Heart right ventricle (tissue), 16 donors: ENCODE measurements at regions not wholly inside any gene's neighbourhood (a gene's known extent, or its start where the extent isn't known, plus 50 kb on each side); places are given as distances from the start of the nearest gene placed in this dataset.

Source experiments
- ATAC-seq, 8 donors: fragments of 200-7000 bp; cut with Tn5 transposase; one replicate each; pipeline ENCODE4 v1.9.1; 2020; ENCODE audit warnings: mild to moderate bottlenecking in 8 of 8, moderate library complexity in 8 of 8, moderate number of reproducible peaks in 1 of 8
- DNase-seq, 2 donors: peaks; one replicate each; pipeline ENCODE4 v3.0.0-alpha.2; 2020
- H3K27ac ChIP-seq, 10 donors: fragments of 200-600 bp; sonication (generic) in 2 of 10; one replicate each; pipeline versions ENCODE4 v1.5.0 to v1.8.0; 2020 to 2022; ENCODE audit warnings: mild to moderate bottlenecking in 3 of 10
- H3K27me3 ChIP-seq, 7 donors: fragments of 200-600 bp; one replicate each; pipeline ENCODE4 v1.8.0; 2021 to 2022; ENCODE audit warnings: mild to moderate bottlenecking in 2 of 7
- H3K36me3 ChIP-seq, 9 donors: fragments of 200-600 bp; sonication (generic) in 1 of 9; one replicate each; pipeline versions ENCODE4 v1.5.0 to v1.8.0; 2020 to 2022; ENCODE audit warnings: mild to moderate bottlenecking in 2 of 9
- H3K4me1 ChIP-seq, 9 donors: fragments of 200-600 bp; sonication (generic) in 1 of 9; one replicate each; pipeline versions ENCODE4 v1.5.0 to v1.8.0; 2020 to 2022; ENCODE audit warnings: mild to moderate bottlenecking in 4 of 9
- H3K4me3 ChIP-seq, 10 donors: fragments of 200-600 bp; sonication (generic) in 2 of 10; one replicate each; pipeline versions ENCODE4 v1.5.0 to v1.8.0; 2020 to 2022; ENCODE audit warnings: mild to moderate bottlenecking in 7 of 10, moderate library complexity in 2 of 10
- H3K9me3 ChIP-seq, 11 donors: fragments of 200-600 bp in 10 of 11; sonication (generic) in 2 of 11; one replicate each; pipeline versions ENCODE4 v1.5.0 to v1.8.0; 2013 to 2022; ENCODE audit warnings: mild to moderate bottlenecking in 2 of 11, control low read depth in 1 of 11, moderate library complexity in 1 of 11
- WGBS, 2 donors: extraction: QIAGEN DNeasy Blood & Tissue Kit; methylation state at CpG; one replicate each; pipeline ENCODE4 v1.1.7; 2013; ENCODE audit warnings: inconsistent platforms in 1 of 2; 5-methylcytosine and 5-hydroxymethylcytosine counted together
- intact Hi-C, 10 donors: fragments of 100-400 bp; cut with DNase I; formaldehyde crosslinking; loops; one replicate each; pipeline versions ENCODE4 v1.11.1 to v1.14.2; 2022
- TF ChIP-seq, protein P1 (sequence below), 9 donors: fragments of 200-600 bp; sonication (generic) in 2 of 9; IDR thresholded peaks; one replicate each; pipeline versions ENCODE4 v1.5.0 to v1.8.0; 2021 to 2022; ENCODE audit warnings: antibody characterized with exemption in 9 of 9, mild to moderate bottlenecking in 5 of 9, moderate library complexity in 1 of 9
- donor health status: Arrhythmogenic right ventricular cardiomyopathy.
- donor health status: ischemic (EF 13 %, LVEDD 7.1; RV severe dilation, severe dysfunction).
- donor health status: healthy with polysubstance abuse.
- donor health status: DM: no; HTN: yes; CAD: no.
- donor health status: DM: no; HTN: no; CAD: no.
- donor health status: ischemic (EF 25% LVEDD 6.9; RV normal size, moderate dysfunction).
- donor health status: ischemic (EF 25% LVEDD 5.7; RV mildly dilated, moderate dysfunction).
- donor health status: healthy.
- donor health status: DM: yes; HTN: yes; CAD: no.
- donor health status: Ischemic cardiomyopathy.
- donor health status: ischemic (EF 35%, LVEDD 5.7; RV mildly dilated, moderate dysfunction).
- donor health status: nonischemic (EF 11% LVEDD 7.7; RV severe dilation, severe dysfunction).
- donor health status: DM: yes; HTN: yes; CAD: no.
- donor health status: PGD.
- donor health status: ischemic (EF 29% LVEDD 5.4; RV normal size, mild dysfunction).
- donor health status: nonischemic (EF 23%, LVEDD 6.1; RV moderate dilation, normal function).

DNA sequence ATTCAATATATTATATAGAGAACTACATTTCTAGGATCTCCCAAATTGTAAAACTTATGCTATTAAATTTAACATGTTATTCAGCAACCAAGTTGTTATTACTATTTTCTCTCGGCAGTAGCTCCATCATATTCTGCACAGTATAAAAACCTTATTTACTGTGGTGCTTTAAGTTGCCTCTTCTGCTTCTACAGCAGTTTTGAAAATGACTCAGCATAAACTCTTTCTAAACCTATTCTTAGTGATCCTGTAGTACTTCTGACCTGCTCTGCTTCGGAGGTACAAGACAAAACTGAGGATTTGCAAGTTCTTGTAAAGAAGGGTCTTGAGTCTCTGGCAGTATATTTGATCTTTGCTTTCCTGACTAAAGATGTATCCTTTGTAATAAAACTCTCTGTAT is 567.2 kb downstream of the TMX3 start:
- H3K4me3 ChIP-seq: no peak overlapping the region
- intact Hi-C loops: no loop called here
- DNase-seq (no peak), ATAC-seq (no peak)
- H3K27ac ChIP-seq: no peak overlapping the region
- H3K27me3 ChIP-seq: no peaks in the 10 kb centered on the region
- WGBS, 2 donors: 78 to 80% methylated on average over 2 of the region's 2 CpGs
- H3K36me3 ChIP-seq: no peaks in the 10 kb centered on the region
- H3K9me3 ChIP-seq: peaks cover 0 to 4% (median 0%) of the 10 kb centered on the region in 11 donors
- TF ChIP-seq, protein P1, sequence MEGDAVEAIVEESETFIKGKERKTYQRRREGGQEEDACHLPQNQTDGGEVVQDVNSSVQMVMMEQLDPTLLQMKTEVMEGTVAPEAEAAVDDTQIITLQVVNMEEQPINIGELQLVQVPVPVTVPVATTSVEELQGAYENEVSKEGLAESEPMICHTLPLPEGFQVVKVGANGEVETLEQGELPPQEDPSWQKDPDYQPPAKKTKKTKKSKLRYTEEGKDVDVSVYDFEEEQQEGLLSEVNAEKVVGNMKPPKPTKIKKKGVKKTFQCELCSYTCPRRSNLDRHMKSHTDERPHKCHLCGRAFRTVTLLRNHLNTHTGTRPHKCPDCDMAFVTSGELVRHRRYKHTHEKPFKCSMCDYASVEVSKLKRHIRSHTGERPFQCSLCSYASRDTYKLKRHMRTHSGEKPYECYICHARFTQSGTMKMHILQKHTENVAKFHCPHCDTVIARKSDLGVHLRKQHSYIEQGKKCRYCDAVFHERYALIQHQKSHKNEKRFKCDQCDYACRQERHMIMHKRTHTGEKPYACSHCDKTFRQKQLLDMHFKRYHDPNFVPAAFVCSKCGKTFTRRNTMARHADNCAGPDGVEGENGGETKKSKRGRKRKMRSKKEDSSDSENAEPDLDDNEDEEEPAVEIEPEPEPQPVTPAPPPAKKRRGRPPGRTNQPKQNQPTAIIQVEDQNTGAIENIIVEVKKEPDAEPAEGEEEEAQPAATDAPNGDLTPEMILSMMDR (IDR thresholded peaks at IDR 0.05): no peak
- H3K4me1 ChIP-seq: no peaks in the 10 kb centered on the region

DNA sequence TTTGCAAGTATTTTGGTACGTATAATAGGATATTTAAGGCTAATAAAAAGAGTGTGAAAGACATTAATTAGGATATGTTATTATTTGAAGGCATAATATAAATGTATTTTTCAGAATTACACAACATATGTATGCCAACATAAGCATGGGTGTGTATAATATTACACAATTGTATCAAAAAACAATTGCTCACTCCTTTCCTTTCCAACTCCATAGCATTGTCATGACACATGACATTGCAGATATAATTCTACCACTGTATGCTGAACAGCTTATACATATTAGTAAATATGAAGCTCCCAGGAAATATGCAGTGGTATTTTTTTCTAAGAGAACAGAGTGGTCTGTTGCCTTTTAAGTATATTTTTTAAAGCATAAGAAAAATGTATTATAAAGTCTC is 593.1 kb downstream of the TMX3 start:
- intact Hi-C loops: no loop called here
- no peak overlapping the region for H3K4me3 ChIP-seq
- H3K27me3 ChIP-seq: no peaks in the 10 kb centered on the region
- no peaks in the 10 kb centered on the region for H3K9me3 ChIP-seq
- TF ChIP-seq, protein P1 (IDR thresholded peaks at IDR 0.05): no peak
- no peak overlapping the region for H3K27ac ChIP-seq
- DNase-seq (no peak), ATAC-seq (no peak)
- 84 to 91% methylated on average over 1 of the region's 1 CpG for WGBS, 2 donors
- no peaks in the 10 kb centered on the region for H3K4me1 ChIP-seq
- no peaks in the 10 kb centered on the region for H3K36me3 ChIP-seq

DNA sequence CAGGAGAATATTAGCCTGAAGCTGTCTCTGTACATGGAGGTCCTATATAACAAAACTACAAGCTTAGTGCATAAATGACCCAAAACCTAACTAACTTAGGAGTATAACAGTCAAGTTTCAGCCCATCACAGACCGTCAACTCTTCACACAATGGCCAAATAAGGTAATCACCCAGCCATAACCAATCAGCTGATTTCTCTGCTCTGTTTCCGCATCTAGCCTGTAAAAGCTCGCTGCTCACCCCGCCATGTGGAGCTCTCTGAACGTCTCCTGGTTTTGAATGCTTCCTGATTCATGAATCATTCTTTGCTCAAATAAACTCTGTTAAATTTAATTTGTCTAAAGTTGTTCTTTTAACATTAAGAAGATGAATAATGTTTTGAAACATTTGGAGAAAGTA is 593.6 kb downstream of the TMX3 start:
- Histone ChIP-seq H3K27ac (no peak overlapping the region), H3K4me3 (no peak overlapping the region), H3K36me3 (no peaks in the 10 kb centered on the region), H3K27me3 (no peaks in the 10 kb centered on the region), H3K4me1 (no peaks in the 10 kb centered on the region), H3K9me3 (no peaks in the 10 kb centered on the region)
- ATAC-seq: no peak
- intact Hi-C loops: no loop called here
- 78 to 82% methylated on average over 5 of the region's 5 CpGs for WGBS, 2 donors
- DNase-seq: no peak
- TF ChIP-seq, protein P1 (IDR thresholded peaks at IDR 0.05): no peak

DNA sequence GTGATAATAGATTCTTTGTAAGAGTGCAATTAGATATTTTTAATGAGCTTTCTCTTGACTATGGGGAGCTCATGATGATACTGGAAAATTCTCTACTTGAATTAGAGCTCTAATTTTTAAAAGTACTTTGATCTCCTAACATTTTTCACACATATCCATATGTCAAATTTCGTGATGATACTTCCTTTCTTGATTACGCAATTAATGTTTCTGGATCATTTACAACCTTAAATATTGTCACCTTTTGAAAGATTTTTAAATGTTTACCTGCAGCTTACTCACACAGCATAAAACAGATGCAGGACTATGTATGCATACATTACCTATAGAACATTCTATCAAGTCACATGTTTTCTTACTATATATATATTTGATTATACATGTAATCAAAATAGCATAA is 598.5 kb upstream of the DSEL start:
- H3K27ac ChIP-seq: no peak overlapping the region
- intact Hi-C loops: no loop called here
- H3K4me3 ChIP-seq: no peak overlapping the region
- TF ChIP-seq, protein P1 (IDR thresholded peaks at IDR 0.05): no peak
- WGBS, 2 donors: 88% methylated on average over 2 of the region's 2 CpGs
- ATAC-seq (no peak), DNase-seq (no peak)
- no peaks in the 10 kb centered on the region for H3K4me1 ChIP-seq
- H3K36me3 ChIP-seq: no peaks in the 10 kb centered on the region
- no peaks in the 10 kb centered on the region for H3K27me3 ChIP-seq
- no peaks in the 10 kb centered on the region for H3K9me3 ChIP-seq

DNA sequence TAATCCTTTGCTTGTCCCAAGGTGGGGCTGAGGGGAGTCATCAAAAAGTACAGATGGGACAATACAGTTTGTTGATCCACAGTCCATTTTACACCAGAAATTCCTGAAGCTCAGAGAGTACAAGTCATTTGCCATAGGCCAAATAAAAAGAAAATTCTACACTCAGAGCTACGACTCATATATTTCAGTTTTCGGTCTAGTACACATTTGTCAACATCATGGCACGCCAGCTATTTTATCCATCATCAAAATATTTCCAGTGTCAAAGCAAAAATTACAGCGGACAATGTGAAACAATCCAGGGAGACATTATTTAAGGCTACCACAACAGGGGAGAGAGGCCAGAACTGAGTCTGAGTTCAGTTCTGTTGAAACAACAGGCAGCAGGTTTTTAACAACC is 587.5 kb upstream of the DSEL start:
- no peaks in the 10 kb centered on the region for H3K4me1 ChIP-seq
- H3K4me3 ChIP-seq: no peak overlapping the region
- intact Hi-C loops: no loop called here
- ATAC-seq: no peak
- WGBS, 2 donors: 90 to 94% methylated on average over 4 of the region's 4 CpGs
- no peak overlapping the region for H3K27ac ChIP-seq
- DNase-seq: no peak
- H3K27me3 ChIP-seq: no peaks in the 10 kb centered on the region
- no peaks in the 10 kb centered on the region for H3K9me3 ChIP-seq
- TF ChIP-seq, protein P1 (IDR thresholded peaks at IDR 0.05): no peak
- no peaks in the 10 kb centered on the region for H3K36me3 ChIP-seq
